22Rv1 (cell line): ENCODE measurements at regions not wholly inside any gene's neighbourhood (a gene's known extent, or its start where the extent isn't known, plus 50 kb on each side); places are given as distances from the start of the nearest gene placed in this dataset.
"Not testable (repeated sequence)": the region's sequence is repeated elsewhere in the genome, so short reads cannot be mapped to it uniquely, and the experiment has no call there.

ENCODE experiments used
- H3K27ac ChIP-seq: fragments of 450-650 bp; 2 replicates; pipeline ENCODE4 v1.5.1; 2017
- ZFX ChIP-seq: fragments of 450-650 bp; IDR thresholded peaks from 2 replicates; pipeline ENCODE4 v1.6.1; 2017; ENCODE audit warnings: antibody characterized with exemption, borderline replicate concordance
- TF ChIP-seq, protein P1 (sequence below): fragments of 450-650 bp; IDR thresholded peaks from 2 replicates; pipeline ENCODE4 v1.5.1; 2017; ENCODE audit warnings: mild to moderate bottlenecking

- not testable (repeated sequence) for H3K27ac ChIP-seq
Observed at GRCh38 chrY:10958122-10958521, 1430.4 kb downstream of the TSPY10 start.

- no peak overlapping the region for H3K27ac ChIP-seq
- TF ChIP-seq, protein P1, sequence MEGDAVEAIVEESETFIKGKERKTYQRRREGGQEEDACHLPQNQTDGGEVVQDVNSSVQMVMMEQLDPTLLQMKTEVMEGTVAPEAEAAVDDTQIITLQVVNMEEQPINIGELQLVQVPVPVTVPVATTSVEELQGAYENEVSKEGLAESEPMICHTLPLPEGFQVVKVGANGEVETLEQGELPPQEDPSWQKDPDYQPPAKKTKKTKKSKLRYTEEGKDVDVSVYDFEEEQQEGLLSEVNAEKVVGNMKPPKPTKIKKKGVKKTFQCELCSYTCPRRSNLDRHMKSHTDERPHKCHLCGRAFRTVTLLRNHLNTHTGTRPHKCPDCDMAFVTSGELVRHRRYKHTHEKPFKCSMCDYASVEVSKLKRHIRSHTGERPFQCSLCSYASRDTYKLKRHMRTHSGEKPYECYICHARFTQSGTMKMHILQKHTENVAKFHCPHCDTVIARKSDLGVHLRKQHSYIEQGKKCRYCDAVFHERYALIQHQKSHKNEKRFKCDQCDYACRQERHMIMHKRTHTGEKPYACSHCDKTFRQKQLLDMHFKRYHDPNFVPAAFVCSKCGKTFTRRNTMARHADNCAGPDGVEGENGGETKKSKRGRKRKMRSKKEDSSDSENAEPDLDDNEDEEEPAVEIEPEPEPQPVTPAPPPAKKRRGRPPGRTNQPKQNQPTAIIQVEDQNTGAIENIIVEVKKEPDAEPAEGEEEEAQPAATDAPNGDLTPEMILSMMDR = no peak
- no peak for TF ChIP-seq ZFX
Observed at GRCh38 chrY:10973422-10973821, 1445.7 kb downstream of the TSPY10 start.

DNA sequence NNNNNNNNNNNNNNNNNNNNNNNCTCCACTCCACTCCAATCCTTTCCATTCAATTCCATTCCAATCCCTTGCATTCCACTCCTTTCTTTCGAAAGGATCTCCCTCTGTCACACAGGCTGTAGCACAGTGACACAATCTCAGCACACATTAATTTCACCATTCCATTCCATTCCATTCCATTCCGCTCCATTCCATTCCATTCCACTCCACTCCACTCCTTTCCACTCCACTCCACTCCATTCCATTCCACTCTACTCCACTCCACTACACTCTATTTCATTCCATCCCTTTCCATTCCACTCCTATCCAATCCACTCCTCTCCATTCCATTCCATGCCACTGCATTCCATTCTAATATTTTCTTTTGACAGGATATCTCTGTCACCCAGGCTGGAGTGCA, 1459.0 kb downstream of the TSPY10 start:
- TF ChIP-seq ZFX = no peak
- TF ChIP-seq, protein P1 = no peak
- no peak overlapping the region for H3K27ac ChIP-seq

DNA sequence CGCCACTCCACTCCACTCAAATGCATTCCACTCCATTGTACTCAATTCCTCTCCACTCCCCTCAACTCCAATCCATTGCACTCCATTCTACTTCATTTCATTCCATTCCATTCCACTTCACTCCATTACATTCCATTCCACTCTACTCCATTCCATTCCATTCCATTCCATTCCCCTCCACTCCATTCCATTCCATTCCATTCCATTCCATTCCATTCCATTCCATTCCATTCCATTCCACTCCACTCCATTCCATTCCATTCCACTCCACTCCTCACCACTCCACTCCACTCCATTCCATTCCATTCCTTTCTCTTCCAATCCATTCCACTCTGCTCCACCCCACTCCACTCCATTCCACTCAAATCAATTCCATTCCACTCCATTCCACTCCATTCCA, 1459.9 kb downstream of the TSPY10 start:
- TF ChIP-seq ZFX = no peak
- TF ChIP-seq, protein P1 = no peak

DNA sequence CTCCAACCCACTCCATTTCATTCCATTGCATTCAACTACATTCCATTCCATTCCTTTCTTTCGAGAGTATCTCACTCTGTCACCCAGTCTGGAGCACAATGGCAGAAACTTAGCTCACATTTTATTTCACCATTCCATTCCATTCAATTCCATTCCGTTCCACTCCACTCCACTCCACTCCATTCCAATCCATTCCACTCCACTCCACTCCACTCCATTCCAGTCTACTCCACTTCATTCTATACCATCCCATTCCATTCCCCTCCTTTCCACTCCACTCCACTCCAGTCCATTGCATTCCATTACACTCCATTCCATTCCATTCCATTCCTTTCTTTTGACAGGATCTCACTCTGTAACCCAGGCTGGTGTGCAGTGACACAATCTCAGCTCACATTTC, 1466.3 kb downstream of the TSPY10 start:
- H3K27ac ChIP-seq = no peak overlapping the region
- no peak for TF ChIP-seq ZFX
- TF ChIP-seq, protein P1 = no peak

More for the DNA sequence above, 1459.9 kb downstream of the TSPY10 start:
- no peak overlapping the region for H3K27ac ChIP-seq

- H3K27ac ChIP-seq = not testable (repeated sequence)
Observed at GRCh38 chrY:10999715-11000114, 1472.0 kb downstream of the TSPY10 start.

- H3K27ac ChIP-seq = not testable (repeated sequence)
Observed at GRCh38 chrY:11014229-11014628, 1486.5 kb downstream of the TSPY10 start.

DNA sequence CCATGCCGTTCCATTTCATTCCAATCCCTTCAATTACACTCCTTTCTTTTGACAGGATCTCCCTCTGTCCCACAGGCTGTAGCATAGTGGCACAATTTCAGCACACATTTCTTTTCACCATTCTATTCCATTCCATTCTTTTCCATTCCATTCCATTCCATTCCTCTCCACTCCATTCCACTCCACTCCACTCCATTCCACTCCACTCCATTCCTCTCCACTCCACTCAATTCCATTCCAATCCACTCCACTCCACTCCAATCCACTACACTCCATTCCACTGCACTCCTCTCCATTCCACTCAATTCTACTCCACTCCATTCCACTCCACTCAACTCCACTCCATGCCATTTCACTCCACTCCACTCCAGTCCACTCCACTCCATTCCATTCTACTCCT, 1495.1 kb downstream of the TSPY10 start:
- no peak overlapping the region for H3K27ac ChIP-seq
- no peak for TF ChIP-seq ZFX
- TF ChIP-seq, protein P1 = no peak

DNA sequence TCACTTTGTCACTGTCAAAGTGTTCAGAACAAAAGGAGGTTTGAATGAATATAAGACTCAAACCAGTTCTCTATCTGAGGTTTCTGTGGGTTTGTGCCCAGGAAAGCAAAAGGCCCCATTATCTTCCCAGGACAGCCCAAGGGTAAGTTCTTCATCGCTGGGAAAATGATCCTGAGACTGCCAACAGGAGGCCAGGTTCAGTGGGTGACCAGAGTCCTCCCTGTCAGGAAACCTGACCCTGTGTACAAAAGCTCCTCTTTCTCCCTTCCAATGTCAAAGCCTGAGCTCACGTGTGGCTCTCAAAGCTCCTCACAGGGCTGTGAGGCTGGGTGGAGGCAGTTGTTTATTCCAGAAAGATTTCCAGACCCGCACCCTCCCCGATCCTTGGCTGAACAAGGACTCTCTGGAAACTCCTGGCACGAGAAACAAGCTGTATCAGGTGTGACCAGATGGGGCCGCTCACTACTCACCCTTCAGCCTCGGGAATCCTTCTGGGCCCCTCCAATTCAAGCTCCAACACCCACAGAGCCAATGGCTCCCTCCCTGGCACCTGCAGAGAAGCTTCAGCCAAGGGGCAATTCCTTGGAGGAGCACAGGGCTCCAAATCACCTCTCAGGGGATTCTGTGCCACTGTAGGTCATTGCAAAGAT, 1516.7 kb downstream of the TSPY10 start:
- TF ChIP-seq, protein P1 = no peak
- no peak for TF ChIP-seq ZFX
- no peak overlapping the region for H3K27ac ChIP-seq
